ENCODE measurements at regions not wholly inside any gene's neighbourhood (a gene's known extent, or its start where the extent isn't known, plus 50 kb on each side); places are given as distances from the start of the nearest gene placed in this dataset.
"Not testable (repeated sequence)": the region's sequence is repeated elsewhere in the genome, so short reads cannot be mapped to it uniquely, and the experiment has no call there.

GRCh38 chr20:48528346-48528745, 299.5 kb downstream of the PREX1 start:
- DNase-seq: no peak

GRCh38 chr20:48527771-48528170, 300.0 kb downstream of the PREX1 start:
- DNase-seq: no peak

DNA sequence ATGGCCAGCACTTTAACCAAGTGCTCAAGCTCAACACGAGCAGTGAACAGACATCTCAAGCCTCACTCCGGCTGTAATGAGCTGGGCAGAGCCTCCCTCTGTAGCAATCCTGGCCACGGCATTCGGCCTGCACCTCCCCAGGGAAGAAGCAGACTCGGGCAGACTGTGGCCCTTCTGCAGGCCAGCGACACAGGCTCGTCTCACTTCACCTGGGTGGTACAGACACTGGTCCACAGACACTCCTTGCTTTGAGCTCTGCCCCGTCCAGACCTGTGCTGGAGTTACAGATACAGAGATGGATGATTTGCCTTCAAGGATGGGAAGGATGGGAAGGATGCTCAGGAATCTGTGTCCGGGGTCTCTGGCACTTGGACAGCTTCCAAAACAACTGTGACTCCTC, 300.9 kb downstream of the PREX1 start:
- DNase-seq: no peak

- no peak for DNase-seq
Observed at GRCh38 chr20:48525400-48525799, 302.4 kb downstream of the PREX1 start.

GRCh38 chr20:48524582-48524981, 303.2 kb downstream of the PREX1 start:
- no peak for DNase-seq

DNA sequence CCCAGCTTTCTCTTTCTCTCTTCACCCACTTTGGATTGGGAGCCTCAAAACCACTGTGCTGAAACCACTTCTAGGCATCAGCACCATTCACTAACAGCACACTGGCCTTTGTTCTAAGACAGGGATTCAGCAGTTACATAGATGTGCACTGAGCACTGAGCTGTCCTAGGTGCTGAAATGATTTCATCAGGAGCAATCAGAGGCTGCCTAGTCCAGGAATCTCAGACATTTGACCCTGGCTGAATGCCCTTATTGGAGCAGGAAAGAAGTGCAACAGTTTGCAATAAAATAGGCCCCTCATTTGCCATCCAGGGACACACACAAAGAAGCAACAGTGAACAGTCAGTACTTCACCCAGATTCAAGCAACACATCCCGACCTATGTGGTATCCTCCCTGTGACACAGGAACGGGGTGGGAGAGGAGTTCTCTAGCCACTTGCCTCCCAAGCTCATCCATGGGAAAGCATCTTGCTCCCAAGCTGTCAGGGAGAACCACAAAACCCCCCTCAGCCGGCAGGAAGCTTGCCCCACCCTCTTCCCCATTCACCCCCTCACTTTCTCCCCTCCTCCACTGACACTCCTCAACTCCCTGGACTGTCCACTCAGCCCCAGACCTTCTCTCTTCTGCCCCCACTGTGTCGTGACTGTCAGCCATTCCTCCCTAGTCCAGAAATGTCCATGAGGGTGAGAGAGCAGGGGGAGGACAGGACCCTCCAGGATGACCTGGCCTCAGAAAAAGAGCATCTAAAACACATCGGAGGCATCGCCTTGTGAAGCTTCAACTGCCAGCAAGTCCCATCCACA, 304.4 kb downstream of the PREX1 start:
- no peak for DNase-seq

GRCh38 chr20:48521121-48521520, 306.7 kb downstream of the PREX1 start:
- no peak for DNase-seq

GRCh38 chr20:48516196-48516595, 311.6 kb downstream of the PREX1 start:
- not testable (repeated sequence) for DNase-seq

GRCh38 chr20:48514577-48514976, 313.2 kb downstream of the PREX1 start:
- not testable (repeated sequence) for DNase-seq

- DNase-seq: not testable (repeated sequence)
Observed at GRCh38 chr20:48512539-48512938, 315.3 kb downstream of the PREX1 start.

DNA sequence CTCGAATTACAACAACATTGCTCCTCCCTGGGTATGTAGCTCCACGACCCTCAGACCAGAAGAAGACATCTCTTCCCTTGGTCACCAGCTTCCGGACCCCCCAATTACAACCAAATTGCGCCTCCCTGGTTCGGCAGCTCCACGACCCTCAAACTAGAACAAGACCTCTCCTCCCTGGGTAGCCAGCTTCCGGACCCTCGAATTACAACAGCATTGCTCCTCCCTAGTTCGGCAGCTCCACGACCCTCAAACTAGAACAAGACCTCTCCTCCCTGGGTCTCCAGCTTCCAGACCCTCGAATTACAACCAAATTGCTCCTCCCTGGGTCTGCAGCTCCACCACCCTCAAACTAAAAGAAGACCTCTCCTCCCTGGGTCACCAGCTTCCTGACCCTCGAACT, 322.7 kb downstream of the PREX1 start:
- DNase-seq: not testable (repeated sequence)

DNA sequence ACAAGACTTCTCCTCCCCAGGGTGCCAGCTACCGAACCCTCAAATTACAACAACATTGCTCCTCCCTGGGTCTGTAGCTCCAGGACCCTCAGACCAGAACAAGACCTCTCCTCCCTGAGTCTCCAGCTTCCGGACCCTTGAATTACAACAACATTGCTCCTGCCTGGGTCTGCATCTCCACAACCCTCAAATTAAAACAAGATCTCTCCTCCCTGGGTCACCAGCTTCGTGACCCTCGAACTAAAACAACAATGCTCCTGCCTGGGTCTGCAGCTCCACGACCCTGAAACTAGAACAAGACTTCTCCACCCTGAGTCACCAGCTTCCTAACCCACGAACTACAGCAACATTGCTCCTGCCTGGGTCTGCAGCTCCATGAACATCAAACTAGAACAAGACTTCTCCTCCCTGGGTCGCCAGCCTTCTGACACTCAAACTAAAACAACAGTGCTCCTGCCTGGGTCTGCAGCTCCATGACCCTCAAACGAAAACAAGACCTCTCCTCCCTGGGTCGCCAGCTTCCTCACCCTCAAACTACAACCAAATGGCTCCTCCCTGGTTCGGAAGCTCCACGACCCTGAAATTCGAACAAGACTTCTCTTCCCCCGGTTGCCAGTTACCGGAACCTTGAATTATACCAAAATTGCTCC, 324.5 kb downstream of the PREX1 start:
- DNase-seq: no peak

DNA sequence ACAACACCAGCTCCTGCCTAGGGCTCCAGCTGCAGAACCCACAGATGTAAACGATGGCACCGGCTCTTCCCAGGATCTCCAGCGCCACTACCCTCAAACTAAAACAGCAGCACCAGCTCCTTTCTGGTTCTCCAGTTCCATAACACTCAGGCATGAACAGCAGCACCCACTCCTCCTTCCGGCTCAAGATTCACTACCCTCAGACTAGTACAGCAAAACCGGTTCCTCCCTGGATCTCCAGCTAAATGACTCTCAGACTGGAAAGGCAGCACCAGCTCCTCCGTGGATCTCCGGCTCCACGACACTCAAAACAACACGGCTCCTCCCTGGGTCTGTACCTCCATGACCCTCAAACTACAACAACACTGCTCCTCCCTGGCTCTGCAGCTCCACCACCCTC, 325.0 kb downstream of the PREX1 start:
- no peak for DNase-seq

- DNase-seq: no peak
Observed at GRCh38 chr20:48502016-48502415, 325.8 kb downstream of the PREX1 start.

DNA sequence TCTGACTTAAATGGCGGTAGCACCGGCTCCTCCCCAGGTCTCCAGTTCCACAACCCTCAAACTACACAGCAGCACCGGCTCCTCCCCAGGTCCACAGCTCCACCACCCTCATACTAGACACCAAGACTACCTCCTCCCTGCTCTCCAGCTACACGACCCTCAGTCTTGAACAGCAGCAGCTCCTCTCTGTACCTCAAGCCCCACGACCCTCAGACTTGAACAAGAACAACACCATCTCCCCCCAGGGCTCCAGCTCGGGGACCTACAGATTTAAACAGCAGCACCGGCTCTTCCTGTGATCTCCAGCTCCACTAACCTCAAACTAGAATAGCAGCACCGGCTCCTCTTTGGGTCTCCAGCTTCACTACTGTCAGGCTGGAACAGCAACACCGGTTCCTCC, 326.9 kb downstream of the PREX1 start:
- DNase-seq: not testable (repeated sequence)

DNA sequence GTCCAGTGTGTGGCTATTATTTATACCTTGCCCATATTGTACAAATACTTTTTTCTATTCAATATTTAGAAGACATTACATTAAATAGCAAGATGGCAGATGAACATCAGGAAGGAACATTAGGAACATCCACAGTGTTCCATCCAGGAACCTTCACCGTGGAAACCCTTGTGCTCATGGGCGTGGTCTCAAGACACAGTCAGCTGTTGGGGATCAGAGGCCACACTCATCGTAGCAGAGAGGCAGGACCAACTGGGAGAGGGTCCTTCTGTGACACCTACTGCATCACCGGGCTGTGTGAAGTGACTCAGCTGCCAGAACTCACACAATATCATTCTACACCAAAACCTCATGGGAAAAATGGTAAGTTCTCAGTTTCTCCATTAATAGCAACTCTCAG, 328.9 kb downstream of the PREX1 start:
- DNase-seq: not testable (repeated sequence)

- DNase-seq: not testable (repeated sequence)
Observed at GRCh38 chr20:48498125-48498524, 329.7 kb downstream of the PREX1 start.

GRCh38 chr20:48493966-48494365, 333.8 kb downstream of the PREX1 start:
- no peak for DNase-seq

GRCh38 chr20:48493331-48493730, 334.5 kb downstream of the PREX1 start:
- DNase-seq: not testable (repeated sequence)

DNA sequence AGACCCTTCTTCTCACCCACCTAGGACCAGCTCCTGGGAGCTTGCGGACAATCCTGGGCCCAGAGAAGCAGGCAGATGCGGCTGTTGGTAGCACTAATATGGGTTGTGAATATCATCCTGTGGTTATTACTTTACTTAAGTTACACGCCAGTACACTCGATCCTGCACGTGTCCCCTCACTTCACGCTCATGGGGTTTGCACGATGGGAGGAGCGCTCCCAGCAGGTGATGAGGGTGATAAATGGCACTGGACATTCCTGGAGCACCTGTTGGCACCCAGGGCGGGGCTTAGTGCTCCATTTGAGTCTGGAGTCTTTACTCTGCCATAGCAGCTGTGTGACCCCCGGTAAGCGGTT, 335.1 kb downstream of the PREX1 start:
- no peak for DNase-seq

GRCh38 chr20:48492015-48492714, 335.6 kb downstream of the PREX1 start:
- no peak for DNase-seq

GRCh38 chr20:48490961-48491831, 336.6 kb downstream of the PREX1 start:
- no peak for DNase-seq

GRCh38 chr20:48490341-48490740, 337.5 kb downstream of the PREX1 start:
- not testable (repeated sequence) for DNase-seq
